ENCODE measurements at regions not wholly inside any gene's neighbourhood (a gene's known extent, or its start where the extent isn't known, plus 50 kb on each side); places are given as distances from the start of the nearest gene placed in this dataset.
A peak's percentile ranks its signal among the peaks of the same experiment; 100 is the strongest.
"Not testable (repeated sequence)": the region's sequence is repeated elsewhere in the genome, so short reads cannot be mapped to it uniquely, and the experiment has no call there.

DNA sequence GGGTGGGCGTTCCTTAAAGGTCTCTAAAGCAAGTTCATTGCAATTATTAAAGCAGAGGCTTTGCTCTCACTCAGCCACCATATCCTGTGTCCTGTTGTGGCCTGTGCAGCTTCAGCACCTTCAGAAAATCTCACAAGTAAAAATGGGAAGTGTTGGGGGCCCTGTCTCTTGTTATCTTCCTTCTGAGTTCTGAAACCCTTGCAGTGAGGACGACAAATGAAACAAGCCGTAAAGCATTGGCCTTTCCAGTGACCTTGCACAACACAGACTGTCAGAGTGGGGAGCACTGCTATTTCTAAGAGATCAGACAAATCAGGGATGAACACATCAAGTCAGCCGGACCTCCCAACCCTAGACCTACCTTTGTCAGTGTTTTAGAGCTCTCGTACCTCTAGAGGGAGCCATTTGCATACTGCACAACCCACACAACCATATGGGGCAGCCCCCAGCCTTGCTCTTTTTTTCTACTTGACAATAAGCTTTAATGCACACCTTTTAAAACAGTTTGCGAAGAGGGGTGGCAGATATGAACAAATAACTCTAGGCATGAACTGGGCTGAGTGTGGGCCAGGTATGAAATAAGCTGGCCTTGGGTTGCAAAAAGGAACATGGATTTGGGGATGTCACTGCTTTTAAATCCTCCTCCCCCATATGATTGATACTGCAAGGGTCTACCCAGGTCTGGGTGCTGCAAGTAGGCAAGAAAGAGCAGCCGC, 89.8 kb downstream of the KATNIP start:
- DNase-seq (ENCODE audit: low read depth) = peak; percentile 11

DNA sequence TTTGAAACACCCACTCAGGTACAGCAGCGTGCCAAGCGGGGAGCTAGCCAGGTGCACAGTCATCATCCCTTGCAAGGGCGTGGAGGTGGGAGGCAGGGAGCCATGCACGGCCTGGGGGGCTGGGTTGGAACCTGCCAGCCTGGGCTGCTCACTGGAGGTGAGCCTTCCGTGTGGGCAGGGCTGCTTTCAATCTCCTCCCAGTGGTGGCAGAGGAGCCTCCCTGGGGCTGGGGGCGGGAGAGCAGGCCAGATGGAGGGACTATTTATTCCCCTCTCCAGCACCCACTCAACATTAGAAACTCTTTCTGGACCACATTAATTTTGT, 90.3 kb downstream of the KATNIP start:
- no peak for DNase-seq (ENCODE audit: low read depth)

DNA sequence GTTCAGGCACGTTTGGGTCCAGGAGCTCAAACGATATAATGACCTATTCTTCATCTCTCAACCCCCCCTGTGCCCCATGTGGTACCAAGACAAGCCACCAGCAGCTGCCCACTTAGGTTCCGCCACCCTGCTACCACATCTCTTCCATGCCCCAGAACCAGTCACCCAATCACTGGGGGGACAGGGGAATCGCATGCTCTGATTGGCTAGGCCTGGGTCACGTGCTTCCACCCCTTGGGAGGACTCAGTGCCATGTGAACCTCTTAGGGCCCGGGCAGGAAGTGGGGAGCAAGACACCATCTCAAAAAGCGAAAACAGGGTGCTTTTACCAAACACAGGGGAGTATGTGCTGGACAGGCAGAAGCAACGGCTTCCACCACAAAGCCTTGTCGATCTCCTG, 91.3 kb downstream of the KATNIP start:
- no peak for DNase-seq (ENCODE audit: low read depth)

DNA sequence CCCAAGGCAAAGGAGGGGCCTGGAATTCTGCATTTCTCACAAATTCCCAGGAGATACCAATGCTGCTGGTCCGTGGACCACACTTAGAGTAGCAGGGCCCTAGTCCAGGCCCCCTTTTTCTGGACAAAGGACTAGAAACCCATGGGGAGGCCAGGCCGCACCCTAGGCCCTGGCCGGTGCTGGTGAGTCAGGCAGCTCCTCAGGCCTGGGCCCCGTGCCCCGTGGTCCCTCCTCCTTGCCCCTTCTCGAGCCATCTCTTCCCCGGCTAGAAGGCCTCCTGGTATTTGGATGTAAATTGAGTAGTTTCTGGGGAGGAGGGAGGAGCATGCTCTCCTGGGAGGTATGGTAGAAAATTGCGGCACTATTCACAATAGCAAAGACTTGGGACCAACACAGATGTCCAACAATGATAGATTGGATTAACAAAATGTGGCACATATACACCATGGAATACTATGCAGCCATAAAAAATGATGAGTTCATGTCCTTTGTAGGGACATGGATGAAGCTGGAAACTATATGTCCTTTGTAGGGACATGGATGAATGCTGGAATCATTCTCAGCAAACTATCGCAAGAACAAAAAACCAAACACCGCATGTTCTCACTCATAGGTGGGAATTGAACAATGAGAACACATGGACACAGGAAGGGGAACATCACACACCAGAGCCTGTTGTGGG, 91.9 kb downstream of the KATNIP start:
- DNase-seq (ENCODE audit: low read depth) = not testable (repeated sequence)

DNA sequence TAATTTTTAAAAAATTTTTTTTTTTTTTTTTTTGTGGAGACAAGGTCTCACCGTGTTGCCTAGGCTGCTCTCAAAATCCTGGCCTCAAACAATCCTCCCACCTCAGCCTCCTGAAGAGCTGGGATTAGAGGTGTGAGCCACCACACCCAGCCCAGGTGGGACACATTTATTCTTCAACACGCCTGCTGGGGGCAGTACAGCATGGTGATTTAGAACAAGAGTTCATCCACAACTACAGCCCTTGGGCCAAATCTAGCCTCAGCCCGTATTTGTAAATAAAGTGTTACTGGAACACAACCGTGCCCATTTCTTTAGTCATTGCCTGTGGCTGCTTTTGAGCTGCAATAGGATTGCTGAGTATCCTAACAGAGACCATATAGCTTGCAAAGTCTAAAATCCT, 92.8 kb downstream of the KATNIP start:
- DNase-seq (ENCODE audit: low read depth) = no peak

DNA sequence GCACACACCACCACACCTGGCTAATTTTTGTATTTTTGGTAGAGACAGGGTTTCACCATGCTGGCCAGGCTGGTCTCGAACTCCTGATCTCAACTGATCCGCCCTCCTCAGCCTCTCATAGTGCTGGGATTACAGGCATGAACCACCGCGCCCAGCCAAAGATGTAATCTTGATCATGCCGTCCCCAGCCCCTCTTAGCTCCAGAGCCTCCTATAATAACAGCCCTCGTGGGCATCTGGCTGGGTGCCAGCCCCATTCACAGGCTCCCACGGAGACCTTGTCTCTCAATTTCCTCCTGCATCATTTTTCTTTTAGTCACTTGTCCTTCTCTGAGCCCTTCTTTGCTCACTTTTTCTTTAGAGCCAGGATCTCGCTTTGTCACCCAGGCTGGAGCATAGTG, 94.2 kb downstream of the KATNIP start:
- DNase-seq (ENCODE audit: low read depth) = no peak

DNA sequence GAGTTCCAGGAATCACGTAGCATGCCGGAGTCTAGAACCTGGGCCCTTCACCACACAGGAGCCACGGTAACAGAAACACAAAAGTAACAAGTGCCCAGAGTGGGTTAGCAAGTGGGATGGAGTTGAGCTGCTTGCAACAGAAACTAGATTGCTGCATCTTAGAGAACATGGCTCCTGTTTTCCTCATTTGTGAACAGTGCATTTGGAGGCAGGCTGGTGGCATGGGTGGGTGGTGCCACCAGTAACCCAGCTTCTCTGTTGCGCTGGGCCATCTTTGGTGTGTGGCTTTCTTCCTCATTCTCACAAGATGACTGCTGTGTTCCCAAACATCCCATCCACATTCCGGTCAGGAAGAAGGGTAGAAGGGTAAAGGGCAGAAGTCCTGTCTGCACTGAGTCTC, 95.5 kb downstream of the KATNIP start:
- DNase-seq (ENCODE audit: low read depth) = no peak

DNA sequence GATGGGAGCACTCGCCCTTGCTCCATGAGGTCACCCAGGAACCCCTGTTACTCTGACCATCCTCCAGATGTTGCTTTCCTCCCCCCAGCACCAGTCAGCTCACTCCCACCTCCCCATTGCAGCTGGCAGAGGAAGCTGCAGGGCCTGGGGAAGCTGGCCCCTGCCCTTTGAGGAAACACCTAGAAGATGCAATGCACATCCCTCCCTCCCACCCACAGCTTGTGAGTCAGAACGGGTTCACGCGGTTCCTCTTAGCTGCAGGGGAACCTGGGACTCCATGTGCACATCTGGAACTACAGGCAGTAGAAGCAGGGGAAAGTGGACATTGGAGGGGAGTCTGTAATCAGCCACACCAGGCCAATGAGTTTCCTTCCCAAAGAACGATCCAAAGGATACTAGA, 96.9 kb downstream of the KATNIP start:
- no peak for DNase-seq (ENCODE audit: low read depth)

DNA sequence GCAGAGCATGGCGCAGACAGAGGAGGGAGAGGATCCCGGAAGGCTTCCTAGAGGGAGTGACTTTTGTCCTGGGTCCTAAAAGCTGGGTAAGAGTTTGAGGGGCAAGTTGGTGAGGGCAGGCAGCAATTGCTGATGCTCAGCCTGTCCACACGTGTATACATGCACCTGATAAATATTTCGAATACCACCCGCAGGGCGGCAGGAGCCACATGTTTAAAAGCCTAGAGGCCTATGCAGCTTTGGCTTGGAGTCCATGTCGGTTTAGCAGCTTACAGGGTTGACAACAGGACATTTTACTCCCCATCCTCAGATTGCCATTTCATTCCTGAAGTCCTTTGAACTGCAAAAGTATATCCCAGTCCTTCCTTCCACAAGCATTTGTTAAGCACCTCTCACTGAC, 99.1 kb downstream of the KATNIP start:
- DNase-seq (ENCODE audit: low read depth) = no peak

DNA sequence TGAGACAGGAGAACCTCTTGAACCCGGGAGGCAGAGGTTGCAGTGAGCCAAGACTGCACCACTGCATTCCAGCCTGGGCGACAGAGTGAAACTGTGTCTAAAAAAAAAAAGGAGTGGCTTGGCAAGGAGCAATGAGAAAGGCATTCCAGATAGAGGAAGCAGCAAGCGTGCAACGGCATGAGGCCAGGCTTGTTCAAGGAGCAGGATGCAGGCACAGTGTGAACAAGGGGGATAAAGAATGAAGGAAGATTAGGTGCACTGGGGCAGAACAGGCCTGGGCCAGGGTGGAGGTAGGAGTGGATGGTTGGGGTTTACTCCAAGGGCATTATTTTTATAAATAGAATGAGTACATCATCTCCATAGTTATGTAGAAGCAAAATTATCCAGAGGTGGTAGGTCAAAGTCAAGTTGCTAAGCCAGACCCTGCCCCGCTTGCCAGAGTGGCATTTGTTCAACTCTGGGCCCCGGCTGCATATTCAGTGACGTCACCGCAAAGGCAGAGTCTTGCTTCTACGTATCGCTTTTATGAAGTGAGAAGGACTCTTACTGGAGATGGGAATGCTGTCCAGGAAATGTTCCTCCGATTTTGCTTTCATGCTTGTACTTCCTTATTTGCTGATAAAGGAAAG, 100.2 kb downstream of the KATNIP start:
- DNase-seq (ENCODE audit: low read depth) = no peak

DNA sequence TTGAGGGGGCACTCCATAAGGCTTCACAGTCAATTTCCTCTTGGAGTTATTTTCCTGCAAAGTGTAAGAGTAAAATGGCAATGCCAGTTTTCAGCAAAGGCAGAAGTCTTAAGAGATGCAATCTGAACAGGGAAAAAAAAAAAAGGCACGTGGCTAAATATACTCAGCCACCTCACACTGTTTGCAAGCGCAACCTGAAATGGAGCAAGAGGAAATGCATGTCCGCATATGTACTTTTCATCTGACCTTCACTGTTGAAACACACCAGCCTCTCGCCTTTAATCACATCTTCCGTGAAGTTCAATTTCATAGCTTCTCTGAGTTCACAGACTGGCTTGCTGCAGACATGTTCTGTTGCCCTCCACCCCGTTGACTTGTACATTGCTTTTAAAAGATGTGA, 101.4 kb downstream of the KATNIP start:
- DNase-seq (ENCODE audit: low read depth) = no peak

DNA sequence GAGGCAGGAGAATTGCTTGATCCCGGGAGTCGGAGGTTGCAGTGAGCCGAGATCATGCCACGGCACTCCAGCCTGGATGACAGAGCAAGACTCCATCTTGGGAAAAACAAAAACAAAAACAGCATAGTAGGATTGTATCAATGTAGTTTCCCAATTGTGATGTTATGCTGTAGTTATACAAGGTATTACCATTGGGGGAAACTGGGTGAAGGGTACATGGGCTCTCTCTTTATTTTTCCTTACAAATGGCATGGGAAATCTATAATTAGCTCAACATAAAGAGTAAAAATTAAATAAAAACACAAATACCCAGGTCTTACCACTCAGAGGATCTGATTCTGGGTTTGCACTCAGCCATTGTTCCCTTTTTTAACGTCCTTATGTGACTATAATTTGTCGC, 107.9 kb downstream of the KATNIP start:
- no peak for DNase-seq (ENCODE audit: low read depth)

DNA sequence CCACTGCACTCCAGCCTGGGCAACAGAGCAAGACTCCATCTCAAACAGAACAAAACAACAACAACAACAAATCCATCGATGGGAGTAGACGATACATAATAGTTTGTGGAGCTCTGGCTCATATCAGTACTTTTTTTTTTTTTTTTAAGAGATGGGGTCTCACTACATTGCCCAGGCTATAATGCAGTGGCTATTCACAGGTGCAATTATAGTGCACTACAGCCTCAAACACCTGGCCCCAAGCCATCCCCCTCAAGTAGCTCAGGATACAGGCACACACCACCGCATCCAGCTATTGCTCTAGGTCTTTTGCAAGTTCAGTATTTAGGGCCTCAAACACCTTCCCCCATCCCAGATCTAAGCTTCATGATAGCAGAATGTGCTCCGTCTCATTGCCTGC, 110.6 kb downstream of the KATNIP start:
- no peak for DNase-seq (ENCODE audit: low read depth)

DNA sequence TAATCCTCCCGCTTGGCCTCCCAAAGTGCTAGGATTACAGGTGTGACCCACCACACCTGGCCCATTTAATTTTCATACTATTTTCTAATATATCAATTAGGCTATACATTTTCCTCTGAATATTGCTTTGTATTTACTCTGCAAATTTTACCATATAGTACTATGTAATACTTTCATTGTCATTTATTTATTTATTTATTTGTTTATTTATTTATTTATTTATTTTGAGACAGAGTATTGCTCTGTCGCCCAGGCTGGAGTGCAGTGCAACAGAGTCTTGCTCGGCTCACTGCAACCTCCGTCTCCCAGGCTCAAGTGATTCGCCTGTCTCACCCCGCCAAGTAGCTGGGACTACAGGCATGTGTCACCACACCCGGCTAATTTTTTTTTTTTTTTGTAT, 113.3 kb downstream of the KATNIP start:
- not testable (repeated sequence) for DNase-seq (ENCODE audit: low read depth)

DNA sequence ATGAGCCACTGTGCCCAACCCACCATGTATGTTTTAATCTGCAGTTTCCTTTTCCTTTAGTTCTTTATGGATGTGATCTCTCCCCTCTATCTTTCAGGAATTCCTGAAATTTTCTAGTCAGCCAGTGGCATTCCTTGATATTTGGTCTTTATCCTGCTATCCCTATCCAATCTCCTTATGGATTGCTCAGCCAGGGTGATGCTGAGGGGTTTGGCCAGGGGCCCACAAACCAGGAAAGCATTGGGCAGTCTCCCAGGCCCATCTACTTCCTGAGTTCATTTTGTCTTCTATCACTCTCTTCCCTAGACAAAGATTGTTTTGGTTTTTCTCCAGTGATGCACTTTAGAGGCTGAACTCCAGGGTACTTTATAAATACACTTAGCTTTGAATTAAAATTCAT, 115.9 kb downstream of the KATNIP start:
- DNase-seq (ENCODE audit: low read depth) = no peak

DNA sequence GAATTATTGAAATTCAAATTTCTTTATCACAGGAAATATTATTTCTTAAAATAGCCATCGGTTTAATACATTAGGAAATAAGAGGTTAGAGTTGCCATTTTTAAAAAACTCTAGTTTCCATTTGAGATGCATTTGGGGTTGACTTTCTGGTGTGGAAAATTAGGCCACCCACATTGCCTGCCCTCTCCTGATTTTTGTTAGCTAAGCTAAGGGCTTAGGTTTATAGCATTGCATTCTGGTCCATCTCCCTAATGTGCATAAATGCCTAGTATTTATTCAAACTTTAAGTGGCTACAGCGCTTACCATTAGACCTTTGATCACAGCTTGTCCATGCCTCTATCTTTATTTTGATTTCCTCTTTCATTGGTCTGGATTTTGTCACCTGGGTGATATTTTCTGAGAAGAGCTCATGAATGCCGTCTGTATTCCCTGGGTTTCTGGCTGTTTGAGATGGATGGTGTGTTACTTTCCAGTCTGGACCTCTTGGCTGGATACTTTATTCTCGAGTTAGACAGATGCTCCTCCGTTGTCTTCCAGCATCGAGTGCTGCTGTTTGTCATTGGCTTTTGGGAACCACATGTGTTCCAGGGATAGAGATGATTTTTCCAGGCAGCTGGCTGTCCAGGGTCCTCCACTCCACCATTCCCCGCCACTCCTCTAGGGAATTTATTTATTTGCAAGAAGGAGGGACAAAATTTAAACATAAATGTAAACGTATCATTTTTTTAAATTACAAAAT, 120.3 kb downstream of the KATNIP start:
- no peak for DNase-seq (ENCODE audit: low read depth)

DNA sequence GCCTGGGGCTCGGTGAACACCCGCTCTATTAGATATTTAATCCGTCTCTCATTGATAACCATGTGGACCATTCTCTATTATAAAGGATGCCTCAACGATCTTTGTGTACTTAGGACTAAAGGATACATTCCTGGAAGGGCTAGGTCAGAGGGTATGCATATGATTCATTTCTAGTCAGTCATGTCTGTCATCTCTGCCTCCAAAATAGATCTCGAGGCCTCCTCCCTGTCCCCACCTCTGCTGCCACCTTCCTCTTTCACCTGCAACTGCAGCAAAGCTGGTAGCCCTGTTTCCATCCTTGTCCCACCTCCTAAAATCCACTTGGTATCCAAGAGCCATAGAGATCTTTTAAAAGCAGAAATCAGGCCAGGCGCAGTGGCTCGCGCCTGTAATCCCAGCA, 121.5 kb downstream of the KATNIP start:
- DNase-seq (ENCODE audit: low read depth) = no peak

DNA sequence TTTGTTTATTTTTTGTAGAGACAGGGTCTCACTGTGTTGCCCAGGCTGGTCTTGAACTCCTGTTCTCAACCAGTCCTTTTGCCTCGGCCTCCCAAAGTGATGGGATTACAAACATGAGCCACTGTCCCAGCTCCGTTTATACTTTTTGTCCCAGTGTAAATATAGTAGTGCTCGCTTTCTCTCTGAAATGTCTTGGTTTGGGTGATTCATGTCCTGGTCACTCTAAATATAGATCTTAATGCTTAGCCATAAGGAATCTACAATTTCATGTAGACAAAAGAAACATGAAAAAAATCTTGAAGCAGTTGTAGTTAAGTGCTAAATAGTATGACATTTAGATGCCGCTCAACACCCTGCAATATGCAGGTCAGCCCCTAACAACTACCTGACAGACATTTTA, 126.9 kb downstream of the KATNIP start:
- DNase-seq (ENCODE audit: low read depth) = no peak

DNA sequence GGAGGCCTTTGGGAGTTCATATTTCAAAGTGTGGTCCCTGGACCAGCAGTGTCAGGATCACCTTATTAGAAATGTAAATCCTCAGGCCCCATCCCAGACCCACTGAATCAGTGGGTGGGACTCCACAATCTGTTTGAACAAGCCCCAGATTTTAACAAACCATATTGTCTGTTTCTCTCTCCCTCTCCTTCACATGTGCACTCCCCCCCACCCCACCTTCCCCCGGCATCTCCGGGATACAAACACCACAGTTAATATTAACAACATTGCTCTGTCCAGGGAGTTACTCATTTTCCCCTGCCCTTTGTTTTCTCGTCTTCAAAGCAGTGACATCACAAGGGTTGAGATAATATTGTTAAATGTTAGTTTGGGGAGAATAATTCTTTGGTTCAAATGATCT, 127.3 kb downstream of the KATNIP start:
- no peak for DNase-seq (ENCODE audit: low read depth)

DNA sequence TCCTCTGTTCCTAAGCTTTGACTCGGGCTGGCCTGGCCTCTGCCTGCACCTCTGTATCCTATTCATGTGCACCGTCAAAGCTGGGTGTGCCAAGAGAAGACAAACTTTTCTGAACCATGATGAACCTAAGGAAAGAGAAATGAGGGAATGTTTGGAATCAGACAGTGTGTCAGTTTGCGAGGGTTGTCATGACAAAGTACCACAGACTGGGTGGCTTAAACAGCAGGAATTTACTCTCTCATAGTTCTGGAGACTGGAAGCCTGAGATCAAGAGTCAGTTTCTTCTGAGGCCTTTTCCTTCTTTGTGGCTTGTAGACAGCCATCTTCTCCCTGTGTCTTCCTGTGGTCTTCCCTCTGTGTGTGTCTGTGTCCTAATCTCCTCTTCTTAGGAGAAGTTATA, 129.0 kb downstream of the KATNIP start:
- no peak for DNase-seq (ENCODE audit: low read depth)

DNA sequence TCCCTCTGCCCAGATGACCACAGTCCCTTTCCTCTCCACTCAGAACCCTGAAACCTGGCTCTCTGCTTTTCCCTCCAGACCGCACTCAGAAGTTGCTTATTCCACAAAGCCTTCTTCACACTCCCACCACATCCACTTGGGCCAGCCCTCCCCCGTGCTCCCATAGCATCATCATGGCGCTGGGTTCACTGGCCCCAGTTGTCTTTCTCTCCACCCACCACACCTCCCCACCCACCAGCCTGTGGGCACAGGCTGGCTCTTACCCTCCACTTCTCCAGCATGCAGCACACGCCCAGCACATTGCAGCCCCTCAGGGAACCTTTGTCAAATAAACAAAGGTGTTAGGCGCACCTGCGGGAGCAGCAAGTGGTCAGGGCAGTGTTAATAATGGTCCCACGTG, 130.0 kb downstream of the KATNIP start:
- DNase-seq (ENCODE audit: low read depth) = no peak

DNA sequence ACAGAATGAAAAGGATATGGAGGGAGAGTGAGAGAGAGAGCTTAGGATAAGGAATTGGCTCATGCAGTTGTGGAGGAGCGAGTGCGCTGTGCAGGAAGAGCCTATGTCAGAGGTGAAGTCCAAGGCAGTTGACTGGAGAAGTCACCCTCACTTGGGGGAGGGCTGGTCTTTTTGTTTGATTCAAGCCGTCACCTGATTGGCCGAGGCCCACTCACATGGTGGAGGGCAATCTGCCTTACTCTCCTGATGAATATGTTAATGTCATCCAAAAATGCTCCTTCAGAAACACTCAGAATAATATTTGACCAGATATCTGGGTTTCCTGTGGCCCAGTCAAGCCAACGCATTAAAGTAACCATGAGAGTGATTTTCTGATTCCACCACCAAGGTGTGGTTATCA, 131.7 kb downstream of the KATNIP start:
- no peak for DNase-seq (ENCODE audit: low read depth)

DNA sequence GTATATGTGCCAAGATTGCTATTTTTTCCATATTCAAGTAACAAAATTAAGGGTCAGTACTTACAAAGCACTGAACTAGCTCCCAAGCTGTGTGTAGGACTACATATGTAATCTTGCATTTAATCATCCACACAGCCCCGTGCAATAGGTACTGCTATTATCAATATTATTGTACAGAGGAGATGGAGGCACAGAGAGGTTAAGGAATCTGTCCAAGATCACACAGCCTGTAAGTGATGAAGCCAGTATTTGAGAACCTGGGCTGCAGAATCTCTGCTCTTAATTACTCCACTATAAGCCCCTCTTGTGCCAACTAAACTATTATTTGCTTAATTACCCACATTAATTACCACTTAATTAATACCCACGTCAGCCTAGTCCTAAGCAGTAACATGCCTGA, 134.1 kb downstream of the KATNIP start:
- DNase-seq (ENCODE audit: low read depth) = no peak

Data from HS-27A (cell line).